ENCODE measurements at regions not wholly inside any gene's neighbourhood (a gene's known extent, or its start where the extent isn't known, plus 50 kb on each side); places are given as distances from the start of the nearest gene placed in this dataset.

- TF ChIP-seq POLR2AphosphoS5 (IDR thresholded peaks at IDR 0.05) (no peak), POLR2A (IDR thresholded peaks at IDR 0.05) (no peak), CTCF (IDR thresholded peaks at IDR 0.05) (no peak)
Measured at GRCh38 chr11:92342886-92343285, 118.3 kb downstream of the FAT3 start.

Data from stomach (tissue), 4 donors.